HG03045 (cell line): ENCODE measurements at regions not wholly inside any gene's neighbourhood (a gene's known extent, or its start where the extent isn't known, plus 50 kb on each side); places are given as distances from the start of the nearest gene placed in this dataset.

ENCODE experiments used
- ATAC-seq: cut with Tn5 transposase; IDR thresholded peaks from one replicate; pipeline ENCODE4 v1.9.1; 2021; ENCODE audit warnings: mild to moderate bottlenecking, moderate library complexity; ENCODE audit not compliant: unreplicated experiment

GRCh38 chr6:43911354-43912115 is 141.5 kb downstream of the VEGFA start:
- ATAC-seq, result no peak

- ATAC-seq, result no peak
Observed at GRCh38 chr6:43910638-43911353, 140.8 kb downstream of the VEGFA start.

GRCh38 chr6:43910149-43910637 is 140.2 kb downstream of the VEGFA start:
- ATAC-seq, result no peak

GRCh38 chr6:43909474-43910148 is 139.6 kb downstream of the VEGFA start:
- ATAC-seq, result no peak

GRCh38 chr6:43907789-43908472 is 137.9 kb downstream of the VEGFA start:
- no peak for ATAC-seq

- no peak for ATAC-seq
Observed at GRCh38 chr6:43907312-43907711, 137.3 kb downstream of the VEGFA start.

- no peak for ATAC-seq
Observed at GRCh38 chr6:43904311-43905123, 134.5 kb downstream of the VEGFA start.

- no peak for ATAC-seq
Observed at GRCh38 chr6:43903739-43904290, 133.8 kb downstream of the VEGFA start.

GRCh38 chr6:43901733-43902230 is 131.8 kb downstream of the VEGFA start:
- ATAC-seq, result no peak

- ATAC-seq, result no peak
Observed at GRCh38 chr6:43900916-43901732, 131.1 kb downstream of the VEGFA start.

GRCh38 chr6:43900560-43900915 is 130.5 kb downstream of the VEGFA start:
- ATAC-seq, result no peak

GRCh38 chr6:43899830-43900229 is 129.8 kb downstream of the VEGFA start:
- no peak for ATAC-seq

- ATAC-seq, result no peak
Observed at GRCh38 chr6:43898358-43899131, 128.5 kb downstream of the VEGFA start.

- ATAC-seq, result no peak
Observed at GRCh38 chr6:43897571-43898302, 127.7 kb downstream of the VEGFA start.

GRCh38 chr6:43896329-43897255 is 126.6 kb downstream of the VEGFA start:
- ATAC-seq, result no peak

- no peak for ATAC-seq
Observed at GRCh38 chr6:43895656-43896328, 125.8 kb downstream of the VEGFA start.
